Fibroblast of villous mesenchyme (primary cell): ENCODE measurements at regions not wholly inside any gene's neighbourhood (a gene's known extent, or its start where the extent isn't known, plus 50 kb on each side); places are given as distances from the start of the nearest gene placed in this dataset.

Experiments
- DNase-seq: peaks from one replicate; pipeline ENCODE4 v3.0.0-alpha.2; 2010; ENCODE audit warnings: low read depth
- H3K4me3 ChIP-seq: 2 replicates; pipeline ENCODE4 v1.5.1; 2011; ENCODE audit warnings: low read depth, mild to moderate bottlenecking, low read length
- CTCF ChIP-seq: IDR thresholded peaks from 2 replicates; pipeline ENCODE4 v1.5.1; 2012; ENCODE audit warnings: low read depth, mild to moderate bottlenecking, low read length; ENCODE audit not compliant: insufficient read depth

DNA sequence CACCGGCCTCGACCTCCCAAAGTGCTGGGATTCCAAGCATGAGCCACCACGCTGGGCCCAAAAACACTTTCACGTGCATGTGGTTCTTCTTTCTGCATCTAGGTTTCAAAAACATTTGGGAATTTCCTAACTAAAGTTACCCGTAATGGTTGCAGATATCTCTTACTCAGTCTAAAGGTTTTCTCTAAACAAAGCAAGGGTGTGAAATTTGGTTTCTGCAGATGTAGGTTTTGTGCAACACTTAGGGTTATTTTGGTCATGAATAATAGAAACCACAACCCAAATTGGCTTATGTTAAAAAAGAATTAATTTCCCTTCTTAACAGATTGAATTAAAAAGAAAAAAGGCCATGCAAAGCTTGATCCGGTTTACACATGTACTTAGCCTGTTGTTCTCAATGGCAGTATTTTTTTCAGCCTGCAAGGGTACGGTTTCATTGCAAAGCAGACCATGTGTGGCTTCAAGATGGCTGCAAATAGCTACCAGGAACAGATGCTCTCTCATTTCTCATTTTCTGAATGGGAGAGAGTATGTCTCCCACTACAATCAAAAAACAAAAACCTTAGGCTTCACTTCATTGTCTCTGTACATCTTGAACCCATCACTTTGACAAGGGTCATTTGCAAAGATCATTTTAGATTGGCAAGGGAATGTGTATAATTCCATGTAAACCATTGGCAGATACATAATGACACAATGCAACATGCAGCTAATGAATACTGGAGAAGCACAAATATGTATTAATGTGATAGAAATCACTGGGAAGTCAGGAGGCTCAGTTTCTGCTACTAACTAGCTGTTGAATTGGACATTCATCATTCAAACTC is 491.2 kb upstream of the FLRT2 start:
- TF ChIP-seq CTCF = no peak
- DNase-seq = no peak
- H3K4me3 ChIP-seq = no peak overlapping the region

DNA sequence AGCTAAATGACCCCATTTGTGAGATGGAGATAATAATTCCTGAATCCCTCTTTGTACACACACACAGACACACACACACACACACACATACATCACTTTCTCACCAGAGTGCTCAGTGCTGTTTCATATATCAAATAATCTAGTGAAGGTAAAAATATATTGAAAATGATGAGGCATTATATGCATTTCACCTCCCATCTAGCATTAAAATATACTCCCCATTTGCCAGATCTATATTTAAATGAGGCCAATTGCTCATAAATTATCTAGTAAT is 490.7 kb upstream of the FLRT2 start:
- DNase-seq = no peak
- TF ChIP-seq CTCF = no peak
- no peak overlapping the region for H3K4me3 ChIP-seq

GRCh38 chr14:85040046-85040685 is 489.8 kb upstream of the FLRT2 start:
- no peak overlapping the region for H3K4me3 ChIP-seq
- DNase-seq = no peak
- TF ChIP-seq CTCF = no peak

- H3K4me3 ChIP-seq = no peak overlapping the region
- DNase-seq = no peak
- no peak for TF ChIP-seq CTCF
These were observed 488.3 kb upstream of the FLRT2 start for GRCh38 chr14:85041618-85042017.

GRCh38 chr14:85042301-85042700 is 487.6 kb upstream of the FLRT2 start:
- H3K4me3 ChIP-seq = no peak overlapping the region
- TF ChIP-seq CTCF = no peak
- DNase-seq = no peak

DNA sequence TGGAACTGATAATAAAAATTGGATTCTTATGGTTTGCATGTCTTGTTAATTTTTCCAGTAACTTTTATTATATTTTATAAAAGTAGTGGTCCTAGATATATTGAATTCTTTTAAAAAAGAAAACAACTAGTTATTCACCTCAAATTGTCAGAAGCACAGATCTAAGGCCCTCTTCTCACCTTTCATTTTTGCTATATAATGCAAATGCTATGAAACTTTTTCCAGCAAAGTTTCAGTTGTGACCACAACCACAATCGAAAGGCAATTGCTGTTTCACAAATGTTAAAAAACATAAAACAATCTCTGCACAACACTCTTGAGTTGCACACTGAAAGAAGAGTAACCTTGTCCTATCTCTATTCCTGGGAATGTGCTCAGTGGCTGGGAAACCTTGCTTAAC is 479.8 kb upstream of the FLRT2 start:
- no peak for DNase-seq
- H3K4me3 ChIP-seq = no peak overlapping the region
- TF ChIP-seq CTCF = no peak

DNA sequence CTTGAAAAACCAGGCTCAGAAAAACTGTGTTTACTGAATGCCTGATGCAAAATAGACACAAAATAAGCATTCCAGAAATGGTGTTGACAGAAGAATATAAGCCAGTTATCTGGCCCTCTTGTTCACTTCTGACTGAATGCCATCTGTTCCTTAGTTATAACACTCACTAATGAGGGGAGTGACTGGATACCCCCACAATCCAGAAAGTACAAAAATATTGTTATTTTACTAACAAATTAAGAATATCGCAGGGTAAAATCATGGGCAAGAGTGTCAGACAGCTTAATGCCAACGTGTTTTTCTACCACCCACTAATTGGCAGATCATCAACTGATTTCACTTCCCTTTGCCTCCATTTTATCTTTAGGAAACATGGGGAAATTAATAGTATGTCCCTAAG is 477.3 kb upstream of the FLRT2 start:
- no peak for TF ChIP-seq CTCF
- no peak for DNase-seq
- H3K4me3 ChIP-seq = no peak overlapping the region
